ENCODE measurements at regions not wholly inside any gene's neighbourhood (a gene's known extent, or its start where the extent isn't known, plus 50 kb on each side); places are given as distances from the start of the nearest gene placed in this dataset.

DNA sequence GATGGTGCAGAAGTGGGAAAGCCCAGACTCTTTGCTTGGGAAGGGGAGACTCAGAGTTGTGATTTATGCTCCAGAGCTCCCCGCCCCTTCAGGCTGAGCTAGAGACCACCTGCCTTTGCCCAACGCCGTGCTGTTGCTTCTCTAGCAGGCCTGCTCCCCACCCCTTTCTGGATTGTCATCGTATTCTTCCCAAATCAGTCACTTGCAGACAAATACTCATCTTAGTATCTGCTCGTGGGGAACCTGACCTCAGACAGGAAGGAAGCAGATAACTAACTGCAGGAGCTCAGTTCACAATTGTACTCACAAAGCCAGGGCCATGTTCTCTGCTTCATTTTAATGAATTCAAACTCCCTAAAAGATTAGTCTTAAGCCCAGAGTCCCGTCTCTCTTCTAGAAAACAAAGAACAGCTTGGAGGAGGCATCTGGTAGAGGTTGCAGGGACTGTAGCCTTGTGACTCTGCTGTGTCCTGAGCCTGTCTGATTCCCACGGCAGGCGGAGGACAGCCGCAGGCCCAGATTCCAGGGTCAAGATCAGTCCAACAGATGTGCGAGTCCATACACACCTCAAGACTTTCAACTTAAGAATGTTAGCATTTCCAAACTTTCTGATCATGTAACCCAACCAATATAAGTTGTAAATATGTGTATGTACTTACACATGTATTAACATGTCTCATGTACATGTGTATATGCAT, 57.2 kb upstream of the GGTLC1 start:
- DNase-seq (ENCODE audit: low read depth) = no peak
- no peak overlapping the region for H3K4me3 ChIP-seq (ENCODE audit: low read length)
- TF ChIP-seq, protein P1, sequence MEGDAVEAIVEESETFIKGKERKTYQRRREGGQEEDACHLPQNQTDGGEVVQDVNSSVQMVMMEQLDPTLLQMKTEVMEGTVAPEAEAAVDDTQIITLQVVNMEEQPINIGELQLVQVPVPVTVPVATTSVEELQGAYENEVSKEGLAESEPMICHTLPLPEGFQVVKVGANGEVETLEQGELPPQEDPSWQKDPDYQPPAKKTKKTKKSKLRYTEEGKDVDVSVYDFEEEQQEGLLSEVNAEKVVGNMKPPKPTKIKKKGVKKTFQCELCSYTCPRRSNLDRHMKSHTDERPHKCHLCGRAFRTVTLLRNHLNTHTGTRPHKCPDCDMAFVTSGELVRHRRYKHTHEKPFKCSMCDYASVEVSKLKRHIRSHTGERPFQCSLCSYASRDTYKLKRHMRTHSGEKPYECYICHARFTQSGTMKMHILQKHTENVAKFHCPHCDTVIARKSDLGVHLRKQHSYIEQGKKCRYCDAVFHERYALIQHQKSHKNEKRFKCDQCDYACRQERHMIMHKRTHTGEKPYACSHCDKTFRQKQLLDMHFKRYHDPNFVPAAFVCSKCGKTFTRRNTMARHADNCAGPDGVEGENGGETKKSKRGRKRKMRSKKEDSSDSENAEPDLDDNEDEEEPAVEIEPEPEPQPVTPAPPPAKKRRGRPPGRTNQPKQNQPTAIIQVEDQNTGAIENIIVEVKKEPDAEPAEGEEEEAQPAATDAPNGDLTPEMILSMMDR (conservative IDR thresholded peaks at IDR 0.05; ENCODE audit: low read depth, low read length) = no peak

DNA sequence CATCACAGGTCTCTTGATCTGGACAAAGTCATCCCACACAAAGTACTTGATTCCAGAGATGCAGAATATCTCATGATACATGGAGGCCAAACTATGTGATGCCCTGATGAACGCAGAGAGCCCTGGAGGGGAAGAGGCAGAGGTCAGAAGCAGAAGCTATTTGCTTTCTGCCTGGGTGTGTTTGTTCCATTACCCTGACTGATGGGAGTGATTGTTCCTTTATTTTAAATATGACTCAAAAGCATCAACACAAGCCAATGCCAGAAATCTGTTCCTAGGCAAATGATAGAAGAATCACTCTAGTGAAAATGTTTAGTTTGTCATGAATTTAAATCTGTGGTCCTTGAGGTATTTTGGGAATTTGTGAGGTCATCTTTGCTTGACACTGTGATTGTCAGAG, 54.7 kb upstream of the GGTLC1 start:
- H3K4me3 ChIP-seq (ENCODE audit: low read length) = no peak overlapping the region
- no peak for DNase-seq (ENCODE audit: low read depth)
- TF ChIP-seq, protein P1 (conservative IDR thresholded peaks at IDR 0.05; ENCODE audit: low read depth, low read length) = no peak

DNA sequence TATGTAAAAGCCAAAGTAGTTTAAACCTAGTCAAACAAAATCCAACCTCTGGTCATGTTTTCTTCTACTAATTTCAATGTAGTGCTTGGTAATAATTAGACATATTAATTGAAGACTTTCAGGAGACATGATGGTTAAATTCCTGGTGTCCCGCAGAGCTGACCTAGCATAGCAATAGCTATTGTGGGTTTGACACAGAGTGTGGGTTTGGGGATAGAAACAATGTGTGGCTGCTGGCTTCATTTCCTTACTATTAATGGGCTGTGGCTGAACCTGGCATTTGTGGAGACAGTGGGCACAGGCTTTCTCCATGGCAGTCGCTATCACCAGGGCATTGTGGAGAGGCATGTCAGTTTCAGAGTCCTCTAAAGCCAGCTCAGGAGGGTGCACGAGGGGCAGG, 54.1 kb upstream of the GGTLC1 start:
- TF ChIP-seq, protein P1 (conservative IDR thresholded peaks at IDR 0.05; ENCODE audit: low read depth, low read length) = no peak
- DNase-seq (ENCODE audit: low read depth) = no peak
- no peak overlapping the region for H3K4me3 ChIP-seq (ENCODE audit: low read length)

DNA sequence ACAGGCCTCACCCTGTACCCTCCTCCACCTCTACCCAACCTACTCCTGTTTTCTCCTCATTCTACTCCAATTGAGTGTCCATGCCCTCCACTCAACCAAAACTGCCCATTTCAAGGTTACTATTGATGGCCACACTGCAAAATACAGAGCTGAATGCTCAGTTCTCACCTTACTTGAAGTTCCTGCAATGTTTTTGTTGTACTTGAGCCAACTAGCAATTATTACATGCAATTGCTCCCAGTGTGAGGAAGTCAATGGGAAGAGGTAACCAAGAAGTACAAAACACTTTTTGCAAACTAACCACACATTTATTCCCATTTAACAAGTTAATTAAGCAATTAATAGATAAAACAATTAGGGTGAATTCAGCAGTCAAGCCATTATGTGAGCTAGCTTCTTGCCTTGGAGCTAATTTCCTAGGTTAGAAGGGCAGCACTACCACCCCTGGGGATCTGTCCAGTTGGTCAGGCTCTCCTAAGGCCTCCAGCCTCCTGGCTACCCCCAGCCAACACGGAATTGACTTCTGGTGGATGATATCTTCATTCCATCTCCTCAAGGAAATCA, 52.4 kb upstream of the GGTLC1 start:
- no peak overlapping the region for H3K4me3 ChIP-seq (ENCODE audit: low read length)
- TF ChIP-seq, protein P1 (conservative IDR thresholded peaks at IDR 0.05; ENCODE audit: low read depth, low read length) = no peak
- no peak for DNase-seq (ENCODE audit: low read depth)

DNA sequence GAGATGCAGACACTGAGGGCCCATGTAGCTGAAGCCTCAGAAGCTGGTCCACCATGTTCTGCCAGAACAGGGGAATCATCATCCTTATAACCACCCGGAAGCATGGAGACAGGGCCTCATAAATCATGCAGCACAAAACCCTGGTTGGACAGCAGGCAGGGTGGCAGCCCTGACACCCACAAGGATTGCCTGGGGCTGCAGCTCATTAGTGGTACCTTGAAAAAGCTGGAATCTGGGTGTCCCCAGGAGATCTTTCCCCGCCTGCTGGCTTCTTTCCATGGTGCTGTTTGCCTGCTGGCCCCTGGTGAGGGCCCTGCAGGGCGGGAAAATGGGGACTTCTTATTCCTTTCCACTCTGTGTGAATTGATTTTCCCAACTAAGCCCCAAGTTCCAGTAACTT, 50.6 kb upstream of the GGTLC1 start:
- H3K4me3 ChIP-seq (ENCODE audit: low read length) = no peak overlapping the region
- no peak for DNase-seq (ENCODE audit: low read depth)
- TF ChIP-seq, protein P1 (conservative IDR thresholded peaks at IDR 0.05; ENCODE audit: low read depth, low read length) = no peak

Measured in retinal pigment epithelial cell (primary cell).